GM23338 (cell line): ENCODE measurements at regions not wholly inside any gene's neighbourhood (a gene's known extent, or its start where the extent isn't known, plus 50 kb on each side); places are given as distances from the start of the nearest gene placed in this dataset.

Experiments
- EZH2 ChIP-seq: fragments of 200-600 bp; sonication (generic); IDR thresholded peaks from one replicate; pipeline ENCODE4 v1.8.0; 2017; ENCODE audit warnings: antibody characterized with exemption, mild to moderate bottlenecking, low read depth; ENCODE audit not compliant: unreplicated experiment
- POLR2AphosphoS5 ChIP-seq: IDR thresholded peaks from 2 replicates; pipeline ENCODE4 v1.6.1; 2016; ENCODE audit warnings: antibody characterized with exemption, low read depth
- TF ChIP-seq, protein P1 (sequence below), 2 experiments: fragments of 200-600 bp in 1 of 2; sonication (generic) in 1 of 2; conservative IDR thresholded peaks; 2 replicates each; pipeline versions ENCODE4 v1.5.1 to v1.6.1; 2016 to 2017; ENCODE audit warnings: antibody characterized with exemption in 2 of 2, low read depth in 2 of 2, mild to moderate bottlenecking in 2 of 2, moderate library complexity in 1 of 2
- TF ChIP-seq, protein P2 (sequence below): IDR thresholded peaks from one replicate; pipeline ENCODE4 v1.6.1; 2018; ENCODE audit warnings: antibody characterized with exemption; ENCODE audit not compliant: unreplicated experiment

DNA sequence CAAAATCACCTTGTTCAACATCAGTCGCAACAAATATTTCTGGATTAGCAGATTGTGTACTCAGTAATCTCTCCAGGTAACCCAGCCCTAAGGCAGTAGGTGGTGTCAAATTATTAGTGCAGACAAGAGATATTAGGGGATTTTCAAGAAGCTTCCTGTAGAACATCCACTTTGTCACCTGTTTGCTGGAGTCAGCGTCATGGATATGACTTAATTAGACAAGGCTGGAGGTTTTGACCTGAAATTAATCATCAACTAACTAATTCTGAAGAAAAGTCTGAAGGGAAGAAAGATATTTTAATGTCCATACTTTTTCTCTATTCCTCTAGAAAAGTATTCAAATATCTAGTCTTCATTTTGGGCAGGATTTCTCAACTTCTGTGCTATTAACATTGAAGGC is 91.4 kb upstream of the CCDC112 start:
- no peak for TF ChIP-seq EZH2
- TF ChIP-seq, protein P1, sequence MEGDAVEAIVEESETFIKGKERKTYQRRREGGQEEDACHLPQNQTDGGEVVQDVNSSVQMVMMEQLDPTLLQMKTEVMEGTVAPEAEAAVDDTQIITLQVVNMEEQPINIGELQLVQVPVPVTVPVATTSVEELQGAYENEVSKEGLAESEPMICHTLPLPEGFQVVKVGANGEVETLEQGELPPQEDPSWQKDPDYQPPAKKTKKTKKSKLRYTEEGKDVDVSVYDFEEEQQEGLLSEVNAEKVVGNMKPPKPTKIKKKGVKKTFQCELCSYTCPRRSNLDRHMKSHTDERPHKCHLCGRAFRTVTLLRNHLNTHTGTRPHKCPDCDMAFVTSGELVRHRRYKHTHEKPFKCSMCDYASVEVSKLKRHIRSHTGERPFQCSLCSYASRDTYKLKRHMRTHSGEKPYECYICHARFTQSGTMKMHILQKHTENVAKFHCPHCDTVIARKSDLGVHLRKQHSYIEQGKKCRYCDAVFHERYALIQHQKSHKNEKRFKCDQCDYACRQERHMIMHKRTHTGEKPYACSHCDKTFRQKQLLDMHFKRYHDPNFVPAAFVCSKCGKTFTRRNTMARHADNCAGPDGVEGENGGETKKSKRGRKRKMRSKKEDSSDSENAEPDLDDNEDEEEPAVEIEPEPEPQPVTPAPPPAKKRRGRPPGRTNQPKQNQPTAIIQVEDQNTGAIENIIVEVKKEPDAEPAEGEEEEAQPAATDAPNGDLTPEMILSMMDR (conservative IDR thresholded peaks at IDR 0.05; ENCODE audit: low read depth in 2 of 2): no peak
- TF ChIP-seq POLR2AphosphoS5: no peak
- TF ChIP-seq, protein P2, sequence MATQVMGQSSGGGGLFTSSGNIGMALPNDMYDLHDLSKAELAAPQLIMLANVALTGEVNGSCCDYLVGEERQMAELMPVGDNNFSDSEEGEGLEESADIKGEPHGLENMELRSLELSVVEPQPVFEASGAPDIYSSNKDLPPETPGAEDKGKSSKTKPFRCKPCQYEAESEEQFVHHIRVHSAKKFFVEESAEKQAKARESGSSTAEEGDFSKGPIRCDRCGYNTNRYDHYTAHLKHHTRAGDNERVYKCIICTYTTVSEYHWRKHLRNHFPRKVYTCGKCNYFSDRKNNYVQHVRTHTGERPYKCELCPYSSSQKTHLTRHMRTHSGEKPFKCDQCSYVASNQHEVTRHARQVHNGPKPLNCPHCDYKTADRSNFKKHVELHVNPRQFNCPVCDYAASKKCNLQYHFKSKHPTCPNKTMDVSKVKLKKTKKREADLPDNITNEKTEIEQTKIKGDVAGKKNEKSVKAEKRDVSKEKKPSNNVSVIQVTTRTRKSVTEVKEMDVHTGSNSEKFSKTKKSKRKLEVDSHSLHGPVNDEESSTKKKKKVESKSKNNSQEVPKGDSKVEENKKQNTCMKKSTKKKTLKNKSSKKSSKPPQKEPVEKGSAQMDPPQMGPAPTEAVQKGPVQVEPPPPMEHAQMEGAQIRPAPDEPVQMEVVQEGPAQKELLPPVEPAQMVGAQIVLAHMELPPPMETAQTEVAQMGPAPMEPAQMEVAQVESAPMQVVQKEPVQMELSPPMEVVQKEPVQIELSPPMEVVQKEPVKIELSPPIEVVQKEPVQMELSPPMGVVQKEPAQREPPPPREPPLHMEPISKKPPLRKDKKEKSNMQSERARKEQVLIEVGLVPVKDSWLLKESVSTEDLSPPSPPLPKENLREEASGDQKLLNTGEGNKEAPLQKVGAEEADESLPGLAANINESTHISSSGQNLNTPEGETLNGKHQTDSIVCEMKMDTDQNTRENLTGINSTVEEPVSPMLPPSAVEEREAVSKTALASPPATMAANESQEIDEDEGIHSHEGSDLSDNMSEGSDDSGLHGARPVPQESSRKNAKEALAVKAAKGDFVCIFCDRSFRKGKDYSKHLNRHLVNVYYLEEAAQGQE: no peak
